GM21737 (cell line): ENCODE measurements at regions not wholly inside any gene's neighbourhood (a gene's known extent, or its start where the extent isn't known, plus 50 kb on each side); places are given as distances from the start of the nearest gene placed in this dataset.
"Not testable (repeated sequence)": the region's sequence is repeated elsewhere in the genome, so short reads cannot be mapped to it uniquely, and the experiment has no call there.

Source experiments
- ATAC-seq: cut with Tn5 transposase; IDR thresholded peaks from one replicate; pipeline ENCODE4 v1.9.1; 2021; ENCODE audit warnings: mild to moderate bottlenecking, moderate library complexity; ENCODE audit not compliant: unreplicated experiment

DNA sequence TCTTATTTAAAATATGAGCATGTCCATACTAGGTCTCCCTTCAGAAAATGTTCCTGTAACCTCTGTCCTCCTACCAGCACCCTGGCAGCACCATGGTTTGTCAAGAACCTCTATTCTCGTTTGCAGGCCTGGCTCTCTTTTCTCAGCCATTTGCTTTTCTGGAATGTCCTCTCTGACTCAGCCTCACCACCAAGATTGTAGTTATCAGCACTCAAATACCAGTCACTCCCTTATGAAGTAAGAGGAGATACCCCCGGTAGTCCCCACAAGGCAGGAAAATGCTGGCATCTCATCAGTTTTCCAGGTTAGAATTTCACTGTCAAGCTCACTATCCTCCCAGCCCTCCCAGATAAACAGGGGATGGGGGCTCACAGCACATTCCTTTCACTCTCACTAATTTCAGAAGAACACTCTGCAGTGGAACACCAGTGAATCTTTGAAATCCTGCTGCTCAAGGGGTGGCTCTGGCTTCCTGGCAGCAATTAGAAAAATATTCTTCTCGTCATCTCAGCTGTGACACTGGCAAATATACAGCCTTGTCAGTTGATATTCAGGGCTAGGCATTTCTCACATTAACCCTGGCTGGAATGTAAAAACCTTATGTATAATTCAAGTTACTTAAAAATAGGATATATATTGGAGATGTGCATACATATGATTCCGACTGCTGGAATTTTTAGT, 129.2 kb downstream of the TBX18 start:
- no peak for ATAC-seq

GRCh38 chr6:84633771-84634170, 130.6 kb downstream of the TBX18 start:
- no peak for ATAC-seq

DNA sequence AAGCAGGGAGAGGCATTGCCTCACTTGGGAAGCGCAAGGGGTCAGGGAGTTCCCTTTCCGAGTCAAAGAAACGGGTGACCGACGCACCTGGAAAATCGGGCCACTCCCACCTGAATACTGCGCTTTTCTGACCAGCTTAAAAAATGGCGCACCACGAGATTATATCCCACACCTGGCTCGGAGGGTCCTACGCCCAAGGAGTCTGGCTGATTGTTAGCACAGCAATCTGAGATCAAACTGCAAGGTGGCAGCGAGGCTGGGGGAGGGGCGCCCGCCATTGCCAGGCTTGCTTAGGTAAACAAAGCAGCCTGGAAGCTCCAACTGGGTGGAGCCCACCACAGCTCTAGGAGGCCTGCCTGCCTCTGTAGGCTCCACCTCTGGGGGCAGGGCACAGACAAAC, 137.9 kb downstream of the TBX18 start:
- not testable (repeated sequence) for ATAC-seq

DNA sequence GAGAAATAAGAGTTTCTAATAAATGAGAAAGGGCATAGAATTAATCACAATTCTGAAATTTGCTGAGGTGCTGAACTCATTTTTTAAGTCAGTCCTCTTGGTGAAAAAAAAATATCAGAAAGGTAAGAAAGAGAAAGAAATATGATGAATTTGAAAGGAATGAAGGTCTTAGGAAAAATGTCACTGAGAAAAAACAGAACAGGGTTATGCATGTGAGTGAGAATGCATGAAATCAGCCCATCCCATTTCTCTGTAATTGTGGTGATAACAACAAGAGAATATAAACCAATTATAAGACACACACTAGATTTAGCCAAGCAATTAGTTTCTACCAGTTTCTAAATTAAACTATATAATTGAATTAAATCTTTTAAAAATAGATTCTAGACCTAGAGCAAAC, 138.9 kb downstream of the TBX18 start:
- no peak for ATAC-seq

GRCh38 chr6:84623956-84624680, 140.3 kb downstream of the TBX18 start:
- ATAC-seq, result no peak

GRCh38 chr6:84618836-84619235, 145.6 kb downstream of the TBX18 start:
- no peak for ATAC-seq

DNA sequence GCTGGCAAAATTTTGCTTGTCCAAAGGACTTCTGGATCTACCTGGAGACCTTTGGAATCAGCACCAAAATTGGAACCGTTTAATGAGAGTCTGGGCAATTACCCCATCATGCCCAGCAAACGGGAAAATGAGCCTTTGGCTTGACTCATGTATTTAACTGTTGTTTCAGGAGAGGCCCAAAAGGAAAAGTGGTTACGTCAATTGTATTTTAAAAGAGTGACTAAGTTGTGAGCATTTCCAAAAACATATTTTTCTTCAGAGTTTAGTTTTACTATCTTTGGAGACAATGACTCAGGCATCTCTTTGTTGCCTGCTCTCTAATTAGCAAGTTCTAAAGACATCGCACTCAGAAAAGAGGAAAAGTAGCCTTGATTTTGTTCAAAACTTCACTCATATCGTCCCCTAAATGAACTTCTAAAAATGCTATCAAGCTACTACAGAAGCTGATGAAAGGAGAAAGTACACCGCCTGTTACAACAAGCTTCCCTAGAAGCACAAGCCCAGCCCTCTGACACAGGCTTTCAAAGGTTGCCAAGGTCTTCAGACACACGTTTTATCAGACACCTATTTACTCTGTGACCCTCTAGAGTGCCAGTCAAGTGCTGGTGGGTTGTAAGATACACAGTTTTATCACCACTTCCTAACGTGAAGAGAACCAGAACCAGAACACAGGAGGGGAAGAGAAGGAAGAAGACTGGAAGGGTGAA, 146.2 kb downstream of the TBX18 start:
- no peak for ATAC-seq

GRCh38 chr6:84615987-84616386, 148.4 kb downstream of the TBX18 start:
- no peak for ATAC-seq

DNA sequence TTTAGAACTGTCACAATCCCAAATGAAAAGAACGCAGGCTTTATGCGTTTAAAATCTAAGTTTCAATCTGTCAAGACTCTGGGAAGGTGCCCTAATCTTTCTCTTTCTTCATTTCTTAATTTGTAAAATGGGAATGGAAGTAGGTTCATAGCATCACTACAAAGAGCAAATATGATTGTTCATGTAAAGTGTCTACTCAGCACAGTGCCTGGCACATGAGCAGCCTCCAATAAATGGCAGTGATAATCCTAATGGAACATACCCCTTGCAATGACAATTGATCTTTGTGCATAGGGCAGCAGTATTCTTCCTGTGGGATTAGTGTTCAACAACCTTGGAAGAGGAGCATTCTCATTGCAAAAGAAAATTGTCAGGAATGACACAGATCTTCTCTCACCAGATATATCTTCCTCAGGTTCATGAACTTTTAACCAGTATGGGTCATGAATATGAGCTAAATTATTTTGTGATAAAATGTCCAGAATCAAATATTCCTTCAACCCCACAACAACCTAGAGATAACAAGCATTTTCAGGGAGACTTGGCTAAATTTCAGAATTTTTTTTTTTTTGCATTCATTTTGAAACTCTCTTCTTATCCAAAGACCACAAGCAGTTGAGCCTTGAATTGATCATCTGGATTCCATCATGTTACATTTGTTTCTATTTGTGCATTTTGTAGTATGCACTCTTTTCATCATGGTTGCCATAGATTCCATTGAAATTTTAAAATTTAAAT, 149.1 kb downstream of the TBX18 start:
- no peak for ATAC-seq

- ATAC-seq, result no peak
These were observed 157.5 kb downstream of the TBX18 start for GRCh38 chr6:84606860-84607259.

- ATAC-seq, result no peak
These were observed 159.1 kb downstream of the TBX18 start for GRCh38 chr6:84605298-84605697.

DNA sequence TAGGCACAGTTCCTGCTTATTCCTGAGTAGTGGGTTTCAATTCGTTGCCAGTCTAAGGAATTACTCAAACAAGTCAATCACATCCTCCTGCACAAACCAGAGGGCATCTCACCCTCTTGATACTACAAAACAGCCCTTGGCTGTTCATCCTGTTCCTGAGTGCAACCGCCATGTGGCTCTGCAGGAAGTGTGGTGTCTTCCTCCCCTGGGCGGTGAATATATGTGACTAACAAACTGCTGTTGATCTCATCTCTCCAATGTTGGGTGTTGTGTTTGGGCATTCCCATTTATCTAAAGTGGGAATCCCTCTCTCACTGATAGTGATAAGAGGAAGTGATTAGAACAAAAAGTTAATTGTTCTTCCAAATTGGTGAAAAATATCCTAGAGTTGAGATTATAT, 163.0 kb downstream of the TBX18 start:
- no peak for ATAC-seq

- no peak for ATAC-seq
These were observed 164.4 kb downstream of the TBX18 start for GRCh38 chr6:84599991-84600390.

DNA sequence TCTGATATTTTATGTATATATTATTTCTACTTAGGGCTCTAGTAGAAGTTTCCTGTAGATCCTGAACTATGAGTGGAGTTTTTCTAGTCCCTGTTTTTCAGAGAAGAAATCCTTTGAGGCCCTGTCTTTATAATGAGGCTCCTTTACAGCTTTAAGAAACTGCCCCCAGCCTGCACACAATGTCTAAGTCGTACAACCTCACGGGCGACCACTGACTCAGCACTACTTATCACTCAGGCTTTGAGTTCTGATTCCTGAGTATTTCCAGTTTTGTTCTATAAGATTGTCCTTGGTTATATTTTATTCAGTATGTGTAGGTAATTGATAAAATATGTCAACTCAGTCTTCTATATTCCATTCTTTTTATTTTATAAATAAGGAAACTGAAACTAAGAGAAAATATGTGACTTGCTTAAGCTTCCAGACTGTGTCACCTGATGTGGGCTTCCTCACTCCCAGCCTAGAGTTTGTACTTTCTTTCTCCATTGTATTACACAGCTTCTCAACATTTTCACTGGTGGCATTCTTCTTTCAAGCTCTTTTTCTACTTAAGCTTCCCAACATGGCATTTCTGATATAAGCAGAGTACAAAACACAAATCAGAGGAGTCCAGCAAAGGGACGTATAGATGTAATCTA, 167.0 kb downstream of the TBX18 start:
- no peak for ATAC-seq

GRCh38 chr6:84596488-84596887, 167.9 kb downstream of the TBX18 start:
- ATAC-seq, result no peak

- no peak for ATAC-seq
These were observed 175.7 kb downstream of the TBX18 start for GRCh38 chr6:84588697-84589080.

- not testable (repeated sequence) for ATAC-seq
These were observed 176.3 kb downstream of the TBX18 start for GRCh38 chr6:84587994-84588696.

GRCh38 chr6:84587202-84587940, 177.0 kb downstream of the TBX18 start:
- not testable (repeated sequence) for ATAC-seq

DNA sequence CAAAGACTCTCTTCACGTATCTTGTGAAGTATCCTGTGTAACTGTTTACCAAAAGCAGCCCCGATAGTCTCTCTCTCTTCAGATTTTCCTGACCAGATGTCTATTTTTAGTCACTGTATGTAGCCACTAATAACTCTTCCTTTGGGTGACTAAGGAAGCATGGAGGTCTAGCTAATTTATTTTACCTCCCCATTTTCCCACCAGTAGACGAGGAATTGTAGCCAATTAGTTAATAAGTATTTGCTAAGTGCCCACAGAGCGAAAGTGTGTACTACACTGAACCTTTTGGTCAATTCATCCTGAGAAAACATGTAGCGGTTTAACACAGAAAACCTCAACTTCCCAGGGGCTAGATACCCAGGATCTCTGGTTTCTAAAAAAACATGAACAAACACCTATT, 180.6 kb downstream of the TBX18 start:
- no peak for ATAC-seq

DNA sequence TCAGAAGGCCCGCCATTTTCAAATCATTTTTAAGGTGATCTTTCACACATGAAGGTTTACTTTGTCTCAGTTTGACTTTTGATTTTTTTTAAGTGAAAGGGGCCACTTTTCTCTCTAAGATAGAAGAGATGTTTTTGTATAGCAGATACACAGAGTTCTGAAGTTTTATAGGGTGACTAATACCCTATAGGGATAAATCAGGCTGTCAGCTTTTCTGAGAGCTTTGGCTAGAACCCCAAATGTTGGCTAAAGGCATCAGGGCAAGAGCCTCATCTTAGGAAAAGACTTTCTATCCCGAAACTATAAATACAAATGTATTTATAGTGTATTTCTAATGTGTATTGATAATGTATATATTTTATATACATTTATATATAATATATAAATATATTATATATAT, 181.4 kb downstream of the TBX18 start:
- no peak for ATAC-seq
